A673 (cell line): ENCODE measurements at regions not wholly inside any gene's neighbourhood (a gene's known extent, or its start where the extent isn't known, plus 50 kb on each side); places are given as distances from the start of the nearest gene placed in this dataset.

Experiments
- BruUV-seq: library from RNA; stranded (reverse); fragments of 400-500 nt; replicated peaks from 2 replicates; lab custom pipeline; 2021; lab: Mats Ljungman, UMichigan
- CTCF ChIA-PET: fragments of 300-600 bp; sonication (Branson Sonifier 250); formaldehyde crosslinking; loops from one replicate; lab custom pipeline; 2022; ENCODE audit warnings: antibody characterized with exemption; lab: Charles Lee
- POLR2A ChIA-PET: fragments of 300-600 bp; sonication (Branson Sonifier 250); formaldehyde crosslinking; loops from one replicate; lab custom pipeline; 2022; ENCODE audit warnings: antibody characterized with exemption; ENCODE audit not compliant: low non-redundant PET; lab: Charles Lee
- DNase-seq: peaks from one replicate; pipeline ENCODE4 v3.0.0-alpha.2; 2015; ENCODE audit warnings: low spot score
- H3K27ac ChIP-seq: fragments of 200-600 bp; sonication (generic); 2 replicates; pipeline ENCODE4 v1.5.1; 2016; ENCODE audit warnings: mixed run types, low read depth, mild to moderate bottlenecking, mixed read lengths, antibody characterized with exemption, low read length; ENCODE audit not compliant: poor library complexity, severe bottlenecking
- H3K27me3 ChIP-seq: fragments of 200-600 bp; sonication (generic); replicated peaks from 2 replicates; pipeline ENCODE4 v1.6.1; 2017; ENCODE audit warnings: mixed run types, low read depth, mild to moderate bottlenecking, mixed read lengths, antibody characterized with exemption, low read length; ENCODE audit not compliant: insufficient read depth, poor library complexity
- H3K36me3 ChIP-seq: fragments of 200-600 bp; sonication (generic); 2 replicates; pipeline ENCODE4 v1.6.1; 2016; ENCODE audit warnings: mixed run types, mild to moderate bottlenecking, mixed read lengths, antibody characterized with exemption, low read length; ENCODE audit not compliant: insufficient read depth, poor library complexity, severe bottlenecking
- H3K4me1 ChIP-seq: fragments of 200-600 bp; sonication (generic); 2 replicates; pipeline ENCODE4 v1.6.1; 2017; ENCODE audit warnings: mixed run types, mild to moderate bottlenecking, mixed read lengths, antibody characterized with exemption, low read length; ENCODE audit not compliant: insufficient read depth, poor library complexity, severe bottlenecking
- H3K4me3 ChIP-seq: fragments of 200-600 bp; sonication (generic); 2 replicates; pipeline ENCODE4 v1.5.1; 2016; ENCODE audit warnings: low read depth, mixed run types, mild to moderate bottlenecking, mixed read lengths, low read length; ENCODE audit not compliant: poor library complexity, severe bottlenecking
- H3K9me3 ChIP-seq: fragments of 200-600 bp; sonication (generic); 2 replicates; pipeline ENCODE4 v1.6.1; 2016; ENCODE audit warnings: mixed run types, low read depth, mild to moderate bottlenecking, mixed read lengths, antibody characterized with exemption, low read length; ENCODE audit not compliant: poor library complexity, severe bottlenecking
- EZH2 ChIP-seq: fragments of 200-600 bp; sonication (generic); IDR thresholded peaks from 2 replicates; pipeline ENCODE4 v1.6.1; 2017; ENCODE audit warnings: borderline replicate concordance, low read depth, mild to moderate bottlenecking, mixed read lengths, antibody characterized with exemption, low read length; ENCODE audit not compliant: poor library complexity, severe bottlenecking
- intact Hi-C: fragments of 100-400 bp; cut with micrococcal nuclease; formaldehyde crosslinking; loops from one replicate; pipeline ENCODE4 v1.10.0; 2022; ENCODE audit not compliant: unreplicated experiment
- TF ChIP-seq, protein P1 (sequence below): fragments of 300-800, 200-600 bp; sonication (generic); conservative IDR thresholded peaks from 2 replicates; pipeline ENCODE4 v1.5.1; 2017; ENCODE audit warnings: low read depth, mild to moderate bottlenecking, antibody characterized with exemption, low read length, moderate library complexity, mixed read lengths

GRCh38 chr20:50438986-50439407 is 71.2 kb upstream of the PTPN1 start:
- CTCF ChIA-PET: no interaction called here
- Histone ChIP-seq H3K36me3 (no peaks in the 10 kb centered on the region), H3K27ac (no peak overlapping the region), H3K4me3 (no peak overlapping the region), H3K9me3 (no peaks in the 10 kb centered on the region), H3K4me1 (no peaks in the 10 kb centered on the region), H3K27me3 (no peaks in the 10 kb centered on the region)
- intact Hi-C loops: no loop called here
- POLR2A ChIA-PET: no interaction called here
- BruUV-seq: no TSS peak
- TF ChIP-seq, protein P1, sequence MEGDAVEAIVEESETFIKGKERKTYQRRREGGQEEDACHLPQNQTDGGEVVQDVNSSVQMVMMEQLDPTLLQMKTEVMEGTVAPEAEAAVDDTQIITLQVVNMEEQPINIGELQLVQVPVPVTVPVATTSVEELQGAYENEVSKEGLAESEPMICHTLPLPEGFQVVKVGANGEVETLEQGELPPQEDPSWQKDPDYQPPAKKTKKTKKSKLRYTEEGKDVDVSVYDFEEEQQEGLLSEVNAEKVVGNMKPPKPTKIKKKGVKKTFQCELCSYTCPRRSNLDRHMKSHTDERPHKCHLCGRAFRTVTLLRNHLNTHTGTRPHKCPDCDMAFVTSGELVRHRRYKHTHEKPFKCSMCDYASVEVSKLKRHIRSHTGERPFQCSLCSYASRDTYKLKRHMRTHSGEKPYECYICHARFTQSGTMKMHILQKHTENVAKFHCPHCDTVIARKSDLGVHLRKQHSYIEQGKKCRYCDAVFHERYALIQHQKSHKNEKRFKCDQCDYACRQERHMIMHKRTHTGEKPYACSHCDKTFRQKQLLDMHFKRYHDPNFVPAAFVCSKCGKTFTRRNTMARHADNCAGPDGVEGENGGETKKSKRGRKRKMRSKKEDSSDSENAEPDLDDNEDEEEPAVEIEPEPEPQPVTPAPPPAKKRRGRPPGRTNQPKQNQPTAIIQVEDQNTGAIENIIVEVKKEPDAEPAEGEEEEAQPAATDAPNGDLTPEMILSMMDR: no peak
- no peak for TF ChIP-seq EZH2
- DNase-seq: no peak

GRCh38 chr20:50439539-50440453 is 70.4 kb upstream of the PTPN1 start:
- no peak for DNase-seq
- H3K4me3 ChIP-seq: no peak overlapping the region
- ChIA-PET CTCF (no interaction called here), POLR2A (no interaction called here)
- H3K27ac ChIP-seq: no peak overlapping the region
- intact Hi-C loops: no loop called here
- H3K4me1 ChIP-seq: no peaks in the 10 kb centered on the region
- TF ChIP-seq, protein P1: no peak
- no peak for TF ChIP-seq EZH2
- BruUV-seq: no TSS peak
- H3K27me3 ChIP-seq: no peaks in the 10 kb centered on the region
- H3K36me3 ChIP-seq: no peaks in the 10 kb centered on the region
- no peaks in the 10 kb centered on the region for H3K9me3 ChIP-seq

GRCh38 chr20:50442512-50442911 is 67.7 kb upstream of the PTPN1 start:
- H3K36me3 ChIP-seq: no peaks in the 10 kb centered on the region
- ChIA-PET POLR2A (interaction anchor here (0.6 kb wide), 1 partner anchor 219 kb away, joined by 3 read pairs; no protein-coding TSS in a partner anchor), CTCF (no interaction called here)
- H3K27me3 ChIP-seq: no peaks in the 10 kb centered on the region
- no peak for DNase-seq
- no peaks in the 10 kb centered on the region for H3K9me3 ChIP-seq
- H3K4me3 ChIP-seq: no peak overlapping the region
- no TSS peak for BruUV-seq
- no peak overlapping the region for H3K27ac ChIP-seq
- H3K4me1 ChIP-seq: no peaks in the 10 kb centered on the region
- TF ChIP-seq, protein P1: no peak
- no peak for TF ChIP-seq EZH2
- intact Hi-C loops: no loop called here
